SK-N-SH (cell line): ENCODE measurements at regions not wholly inside any gene's neighbourhood (a gene's known extent, or its start where the extent isn't known, plus 50 kb on each side); places are given as distances from the start of the nearest gene placed in this dataset.
"Not testable (repeated sequence)": the region's sequence is repeated elsewhere in the genome, so short reads cannot be mapped to it uniquely, and the experiment has no call there.

ENCODE experiments used
- CTCF ChIA-PET: fragments of 300-600, 350-600 bp; formaldehyde crosslinking; extraction: SDS; loops from one replicate; lab custom pipeline; 2021; lab: Yijun Ruan, JAX
- POLR2A ChIA-PET: fragments of 350-600 bp; sonication (Branson Sonifier 250); formaldehyde crosslinking; extraction: SDS; loops from one replicate; lab custom pipeline; 2020; ENCODE audit warnings: antibody characterized with exemption, inconsistent platforms; lab: Yijun Ruan, JAX
- DNase-seq: peaks from one replicate; pipeline ENCODE4 v3.0.0; 2012
- H2AFZ ChIP-seq: fragments of 200-600 bp; sonication (generic); 2 replicates; pipeline ENCODE4 v1.8.1; 2016; ENCODE audit warnings: antibody characterized with exemption, mild to moderate bottlenecking, low read depth
- H3F3A ChIP-seq: fragments of 200-600 bp; sonication (generic); replicated peaks from 2 replicates; pipeline ENCODE3; 2016; ENCODE audit warnings: antibody characterized with exemption, mild to moderate bottlenecking; ENCODE audit not compliant: insufficient read depth
- H3K27ac ChIP-seq, 2 experiments: fragments of 200-500 bp in 1 of 2; fragments of 200-600 bp in 1 of 2; sonication (Bioruptor generic) in 1 of 2; sonication (generic), shearing (Covaris generic) in 1 of 2; 2 replicates each; pipeline versions ENCODE4 v1.5.1 to v1.6.1; 2014 to 2016; ENCODE audit warnings: low read depth in 2 of 2, inconsistent platforms in 1 of 2, low read length in 1 of 2, mild to moderate bottlenecking in 1 of 2, mixed read lengths in 1 of 2
- H3K27me3 ChIP-seq: fragments of 200-600 bp; sonication (generic), shearing (Covaris generic); 2 replicates; pipeline ENCODE4 v1.6.1; 2016; ENCODE audit warnings: mixed run types; ENCODE audit not compliant: insufficient read depth
- H3K36me3 ChIP-seq, 2 experiments: fragments of 200-500 bp in 1 of 2; fragments of 200-600 bp in 1 of 2; sonication (Bioruptor generic) in 1 of 2; sonication (generic) in 1 of 2; replicated peaks in 1 of 2; 2 replicates each; pipeline versions ENCODE3 to v1.5.1; 2014 to 2016; ENCODE audit warnings: low read length in 1 of 2, mild to moderate bottlenecking in 1 of 2; ENCODE audit not compliant: insufficient read depth in 2 of 2, control insufficient read depth in 1 of 2
- H3K4me1 ChIP-seq, 2 experiments: fragments of 200-500 bp in 1 of 2; fragments of 200-600 bp in 1 of 2; sonication (Bioruptor generic) in 1 of 2; sonication (generic), shearing (Covaris generic) in 1 of 2; 2 replicates each; pipeline versions ENCODE4 v1.5.1 to v1.6.1; 2014 to 2016; ENCODE audit warnings: low read depth in 1 of 2, low read length in 1 of 2, mixed run types in 1 of 2; ENCODE audit not compliant: insufficient read depth in 2 of 2, control insufficient read depth in 1 of 2
- H3K4me2 ChIP-seq: fragments of 200-600 bp; sonication (generic), shearing (Covaris generic); 2 replicates; pipeline ENCODE4 v1.6.1; 2017; ENCODE audit warnings: mixed run types
- H3K4me3 ChIP-seq, 2 experiments: fragments of 200-500 bp in 1 of 2; fragments of 200-600 bp in 1 of 2; sonication (Bioruptor generic) in 1 of 2; sonication (generic), shearing (Covaris generic) in 1 of 2; 2 replicates each; pipeline versions ENCODE4 v1.5.1 to v1.8.1; 2014 to 2016; ENCODE audit warnings: low read depth in 2 of 2, inconsistent platforms in 1 of 2, low read length in 1 of 2, mild to moderate bottlenecking in 1 of 2, mixed read lengths in 1 of 2, moderate library complexity in 1 of 2
- H3K79me2 ChIP-seq: fragments of 200-600 bp; sonication (generic); 2 replicates; pipeline ENCODE4 v1.8.1; 2017; ENCODE audit warnings: mild to moderate bottlenecking; ENCODE audit not compliant: insufficient read depth
- H3K9ac ChIP-seq: fragments of 200-600 bp; sonication (generic); 2 replicates; pipeline ENCODE4 v1.6.1; 2017; ENCODE audit warnings: mixed run types
- H3K9me2 ChIP-seq: fragments of 200-600 bp; sonication (generic); 2 replicates; pipeline ENCODE4 v1.6.1; 2017; ENCODE audit warnings: mixed run types
- H3K9me3 ChIP-seq: fragments of 200-600 bp; sonication (generic); 2 replicates; pipeline ENCODE4 v1.6.1; 2017; ENCODE audit warnings: mixed run types, mild to moderate bottlenecking, moderate library complexity
- H4K20me1 ChIP-seq: fragments of 200-600 bp; sonication (generic); 2 replicates; pipeline ENCODE4 v1.6.1; 2017; ENCODE audit warnings: mild to moderate bottlenecking, mixed run types; ENCODE audit not compliant: insufficient read depth
- ELF1 ChIP-seq: IDR thresholded peaks from 2 replicates; pipeline ENCODE4 v1.4.0; 2012
- EP300 ChIP-seq, 2 experiments: IDR thresholded peaks; 2 replicates each; pipeline versions ENCODE4 v1.4.0 to v1.6.1; 2012; ENCODE audit warnings: borderline replicate concordance in 1 of 2, low read depth in 1 of 2, low read length in 1 of 2
- EZH2phosphoT487 ChIP-seq: fragments of 200-600 bp; sonication (generic); IDR thresholded peaks from 2 replicates; pipeline ENCODE4 v1.6.1; 2017; ENCODE audit warnings: low read depth, mixed run types, mild to moderate bottlenecking, antibody characterized with exemption, moderate library complexity, borderline replicate concordance
- FOXJ3 ChIP-seq: sonication (generic); formaldehyde crosslinking; IDR thresholded peaks from 2 replicates; pipeline ENCODE4 v1.5.1; 2020; ENCODE audit warnings: mild to moderate bottlenecking, missing genetic modification reagents
- FOXM1 ChIP-seq: IDR thresholded peaks from 2 replicates; pipeline ENCODE4 v1.4.0; 2012; ENCODE audit warnings: low read depth, mild to moderate bottlenecking
- GABPA ChIP-seq: IDR thresholded peaks from 2 replicates; pipeline ENCODE4 v1.4.0; 2012; ENCODE audit warnings: low read depth, mild to moderate bottlenecking
- MXI1 ChIP-seq: IDR thresholded peaks from 2 replicates; pipeline ENCODE4 v1.6.1; 2012; ENCODE audit warnings: mild to moderate bottlenecking, low read depth, low read length, improper control_type of control experiment
- NFIC ChIP-seq: IDR thresholded peaks from 2 replicates; pipeline ENCODE4 v1.4.0; 2012; ENCODE audit warnings: borderline replicate concordance
- NRF1 ChIP-seq: IDR thresholded peaks from 2 replicates; pipeline ENCODE4 v1.6.1; 2012; ENCODE audit warnings: low read depth, mild to moderate bottlenecking, low read length
- POLR2AphosphoS5 ChIP-seq: IDR thresholded peaks from 2 replicates; pipeline ENCODE4 v1.6.1; 2012; ENCODE audit warnings: low read depth, low read length
- RAD21 ChIP-seq: IDR thresholded peaks from 2 replicates; pipeline ENCODE4 v1.6.1; 2012; ENCODE audit warnings: mild to moderate bottlenecking, low read length
- REST ChIP-seq: IDR thresholded peaks from 2 replicates; pipeline ENCODE4 v1.6.1; 2012; ENCODE audit warnings: mild to moderate bottlenecking, low read depth, low read length, moderate library complexity
- RFX5 ChIP-seq: IDR thresholded peaks from 2 replicates; pipeline ENCODE4 v1.6.1; 2012; ENCODE audit warnings: mild to moderate bottlenecking, improper control_type of control experiment, low read length
- TCF12 ChIP-seq: IDR thresholded peaks from 2 replicates; pipeline ENCODE4 v1.4.0; 2012
- YY1 ChIP-seq: IDR thresholded peaks from 2 replicates; pipeline ENCODE4 v1.4.0; 2012; ENCODE audit warnings: low read depth, mild to moderate bottlenecking
- WGBS: methylation state at CpG from one replicate; pipeline ENCODE4 v1.1.6; 2017; ENCODE audit warnings: low lambda C conversion rate; 5-methylcytosine and 5-hydroxymethylcytosine counted together

DNA sequence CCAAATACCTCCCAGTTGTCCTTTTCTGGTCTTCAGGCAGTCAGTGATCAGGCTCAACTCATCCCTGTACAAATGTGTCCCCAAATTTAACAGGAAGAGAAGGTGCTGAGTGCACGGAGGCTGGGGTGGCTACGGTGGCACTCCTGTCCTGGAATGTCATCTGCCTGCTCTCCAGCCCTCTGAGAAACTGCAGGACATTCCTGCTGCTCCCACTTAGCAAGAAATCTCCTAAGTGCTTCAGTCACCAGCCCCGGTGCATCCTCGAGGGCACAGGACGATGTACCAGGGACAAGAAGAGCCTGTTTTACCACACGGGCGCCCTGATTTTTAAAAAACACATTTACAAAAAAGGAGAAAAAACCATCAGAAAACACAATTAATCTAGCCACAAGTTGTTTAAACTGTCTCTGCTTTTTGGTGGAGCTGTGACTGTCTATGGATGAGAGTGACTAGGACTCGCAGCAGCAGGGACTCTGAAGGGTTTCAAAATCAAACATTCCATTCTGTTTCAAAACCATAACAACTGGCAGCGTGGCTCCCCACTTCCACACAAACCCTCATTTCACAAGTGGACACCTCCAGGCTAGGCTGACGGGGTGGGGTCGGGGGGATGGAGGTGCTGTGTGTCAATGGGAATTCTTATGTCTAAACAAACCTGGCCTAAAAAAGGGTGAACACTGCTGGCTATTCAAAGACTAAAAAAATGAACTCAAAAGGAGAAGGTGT, 65.3 kb upstream of the CNEP1R1 start:
- ChIA-PET CTCF (interaction anchor here (1.6 kb wide), 1 partner anchor 12 kb away, joined by 4 read pairs; no protein-coding TSS in a partner anchor), POLR2A (no interaction called here)
- Histone ChIP-seq H3K27me3 (no peaks in the 10 kb centered on the region; the same call in 1 of the 2 replicates), H3K4me3 (no peak overlapping the region), H3K27ac (no peak overlapping the region), H4K20me1 (no peaks in the 10 kb centered on the region), H3K4me2 (no peak overlapping the region), H3K9me2 (no peaks in the 10 kb centered on the region), H3K36me3 (no peaks in the 10 kb centered on the region), H2AFZ (no peak overlapping the region), H3K9ac (no peak overlapping the region), H3K9me3 (no peaks in the 10 kb centered on the region), H3K4me1 (peaks cover 0 to 15% of the 10 kb centered on the region in 2 experiments; a peak in 1 of 4 replicates), H3F3A (no peaks in the 10 kb centered on the region), H3K79me2 (no peaks in the 10 kb centered on the region)
- WGBS: 49% methylated on average over 11 of the region's 11 CpGs
- TF ChIP-seq GABPA (no peak), NFIC (no peak), NRF1 (no peak), RFX5 (no peak), REST (no peak), EP300 (IDR thresholded peaks at IDR 0.05; ENCODE audit: borderline replicate concordance in 1 of 2, low read depth in 1 of 2, low read length in 1 of 2) (no peak), MXI1 (no peak)
- DNase-seq: no peak

GRCh38 chr16:49961089-49961488, 63.9 kb upstream of the CNEP1R1 start:
- no peak for TF ChIP-seq YY1
- no peak for TF ChIP-seq EZH2phosphoT487
- no peak for TF ChIP-seq POLR2AphosphoS5
- TF ChIP-seq FOXJ3 (CRISPR knock-in tag): no peak
- TF ChIP-seq ELF1: no peak
- no peak for TF ChIP-seq RFX5
- TF ChIP-seq FOXM1: no peak
- TF ChIP-seq TCF12: no peak
- no peak for TF ChIP-seq RAD21
- TF ChIP-seq, all 33 proteins: peak for 0
- Histone ChIP-seq H3K4me2 (no peak overlapping the region), H2AFZ (no peak overlapping the region), H3K9ac (no peak overlapping the region), H3K4me3 (no peak overlapping the region), H4K20me1 (no peaks in the 10 kb centered on the region), H3K27ac (no peak overlapping the region), H3K9me3 (no peaks in the 10 kb centered on the region), H3F3A (no peaks in the 10 kb centered on the region), H3K36me3 (no peaks in the 10 kb centered on the region), H3K9me2 (no peaks in the 10 kb centered on the region), H3K4me1 (peaks cover 0 to 19% of the 10 kb centered on the region in 2 experiments; a peak in 1 of 4 replicates), H3K79me2 (no peaks in the 10 kb centered on the region), H3K27me3 (no peaks in the 10 kb centered on the region; the same call in 1 of the 2 replicates)
- ChIA-PET CTCF (interaction anchor here (1.4 to 2.4 kb wide), 2 partner anchors 10 to 64 kb away, joined by 3 to 15 read pairs; partner anchors contain the start of gene CNEP1R1), POLR2A (no interaction called here)
- 38% methylated on average over 3 of the region's 3 CpGs for WGBS
- DNase-seq: no peak

- H2AFZ ChIP-seq, H3K27ac ChIP-seq, POLR2A ChIA-PET, H3K36me3 ChIP-seq, H3K27me3 ChIP-seq, H3K79me2 ChIP-seq, H3F3A ChIP-seq, H3K9me3 ChIP-seq, H3K9ac ChIP-seq, H3K4me3 ChIP-seq, H3K4me2 ChIP-seq, DNase-seq, H4K20me1 ChIP-seq, H3K9me2 ChIP-seq: not testable (repeated sequence)
- 79% methylated on average over 6 of the region's 6 CpGs for WGBS
- CTCF ChIA-PET: interaction anchor here (1.4 to 2.4 kb wide), 2 partner anchors 12 to 62 kb away, joined by 3 to 15 read pairs; partner anchors contain the start of gene CNEP1R1
- peaks cover 0 to 31% of the 10 kb centered on the region in 2 experiments; a peak in 1 of 4 replicates for H3K4me1 ChIP-seq
These were observed 62.5 kb upstream of the CNEP1R1 start for GRCh38 chr16:49962566-49962965.
